ENCODE measurements at regions not wholly inside any gene's neighbourhood (a gene's known extent, or its start where the extent isn't known, plus 50 kb on each side); places are given as distances from the start of the nearest gene placed in this dataset.

DNA sequence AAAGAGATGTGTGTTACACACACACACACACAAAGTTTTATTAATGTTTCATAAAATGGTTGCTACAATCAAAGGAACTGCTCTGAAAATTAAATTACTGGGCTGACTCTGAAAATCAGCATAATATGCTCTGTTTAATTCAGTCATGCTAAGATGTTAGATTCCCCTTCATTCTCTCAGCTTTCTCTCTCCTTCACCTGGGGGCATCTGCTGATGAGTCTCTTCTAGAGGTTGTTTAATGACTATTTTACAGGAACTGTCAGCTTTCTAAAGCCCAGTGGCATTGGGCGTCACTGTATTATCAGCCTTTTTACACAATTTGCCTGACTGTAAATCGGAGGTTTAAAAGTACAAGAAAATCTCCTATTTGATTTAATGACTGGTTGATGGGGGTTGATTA, 559.7 kb upstream of the POU3F2 start:
- DNase-seq (ENCODE audit: low read depth) (no peak), FAIRE-seq (no peak)
- no peak overlapping the region for H3K4me3 ChIP-seq (ENCODE audit: insufficient read depth, low read depth, low read length)
- Mint-ChIP-seq H3K4me3 (ENCODE audit: unreplicated experiment) (no peak overlapping the region), H3K36me3 (ENCODE audit: low read depth, unreplicated experiment) (no peaks in the 10 kb centered on the region), H3K4me1 (ENCODE audit: low read depth, unreplicated experiment) (no peaks in the 10 kb centered on the region), H3K27ac (ENCODE audit: unreplicated experiment) (no peak overlapping the region), H3K9me3 (ENCODE audit: unreplicated experiment) (no peaks in the 10 kb centered on the region), H3K27me3 (ENCODE audit: low read depth, unreplicated experiment) (no peaks in the 10 kb centered on the region)
- H3K9ac ChIP-seq (ENCODE audit: low read length) = no peak overlapping the region
- no peaks in the 10 kb centered on the region for H3K9me3 ChIP-seq (ENCODE audit: insufficient read depth, low read depth, low read length)
- no peak overlapping the region for H3K4me2 ChIP-seq (ENCODE audit: low read length)
- H4K20me1 ChIP-seq (ENCODE audit: insufficient read depth, low read length) = no peaks in the 10 kb centered on the region
- no peak overlapping the region for H3K27ac ChIP-seq (ENCODE audit: low read depth, low read length)
- no peaks in the 10 kb centered on the region for H3K36me3 ChIP-seq (ENCODE audit: insufficient read depth, low read length)
- H3K79me2 ChIP-seq (ENCODE audit: insufficient read depth, low read length) = no peaks in the 10 kb centered on the region
- no peak overlapping the region for H2AFZ ChIP-seq (ENCODE audit: low read depth, low read length)
- no peaks in the 10 kb centered on the region for H3K27me3 ChIP-seq (ENCODE audit: insufficient read depth, low read length)
- TF ChIP-seq CTCF (IDR thresholded peaks at IDR 0.05; ENCODE audit: insufficient read depth, low read depth, low read length) (no peak), EZH2 (IDR thresholded peaks at IDR 0.05; ENCODE audit: insufficient read depth, low read length) (no peak)
- no peaks in the 10 kb centered on the region for H3K4me1 ChIP-seq (ENCODE audit: insufficient read depth, low read length)

GRCh38 chr6:98280492-98280891, 553.9 kb upstream of the POU3F2 start:
- no peaks in the 10 kb centered on the region for H3K4me1 Mint-ChIP-seq (ENCODE audit: low read depth, unreplicated experiment)
- no peak for DNase-seq (ENCODE audit: low read depth)
- Histone ChIP-seq H2AFZ (ENCODE audit: low read depth, low read length) (no peak overlapping the region), H3K4me2 (ENCODE audit: low read length) (no peak overlapping the region), H3K9me3 (ENCODE audit: insufficient read depth, low read depth, low read length) (no peaks in the 10 kb centered on the region), H4K20me1 (ENCODE audit: insufficient read depth, low read length) (no peaks in the 10 kb centered on the region), H3K27me3 (ENCODE audit: insufficient read depth, low read length) (no peaks in the 10 kb centered on the region), H3K27ac (ENCODE audit: low read depth, low read length) (no peak overlapping the region), H3K79me2 (ENCODE audit: insufficient read depth, low read length) (no peaks in the 10 kb centered on the region), H3K36me3 (ENCODE audit: insufficient read depth, low read length) (no peaks in the 10 kb centered on the region), H3K4me1 (ENCODE audit: insufficient read depth, low read length) (no peaks in the 10 kb centered on the region), H3K9ac (ENCODE audit: low read length) (no peak overlapping the region), H3K4me3 (ENCODE audit: insufficient read depth, low read depth, low read length) (no peak overlapping the region)
- H3K27ac Mint-ChIP-seq (ENCODE audit: unreplicated experiment) = no peak overlapping the region
- no peak for FAIRE-seq
- no peaks in the 10 kb centered on the region for H3K36me3 Mint-ChIP-seq (ENCODE audit: low read depth, unreplicated experiment)
- H3K4me3 Mint-ChIP-seq (ENCODE audit: unreplicated experiment) = no peak overlapping the region
- no peaks in the 10 kb centered on the region for H3K9me3 Mint-ChIP-seq (ENCODE audit: unreplicated experiment)
- no peaks in the 10 kb centered on the region for H3K27me3 Mint-ChIP-seq (ENCODE audit: low read depth, unreplicated experiment)
- TF ChIP-seq CTCF (IDR thresholded peaks at IDR 0.05; ENCODE audit: insufficient read depth, low read depth, low read length) (no peak), EZH2 (IDR thresholded peaks at IDR 0.05; ENCODE audit: insufficient read depth, low read length) (no peak)

GRCh38 chr6:98286620-98287019, 547.8 kb upstream of the POU3F2 start:
- no peaks in the 10 kb centered on the region for H3K27me3 ChIP-seq (ENCODE audit: insufficient read depth, low read length)
- TF ChIP-seq EZH2 (IDR thresholded peaks at IDR 0.05; ENCODE audit: insufficient read depth, low read length) (no peak), CTCF (IDR thresholded peaks at IDR 0.05; ENCODE audit: insufficient read depth, low read depth, low read length) (no peak)
- H3K9me3 ChIP-seq (ENCODE audit: insufficient read depth, low read depth, low read length) = no peaks in the 10 kb centered on the region
- H3K4me1 ChIP-seq (ENCODE audit: insufficient read depth, low read length) = no peaks in the 10 kb centered on the region
- no peaks in the 10 kb centered on the region for H3K4me1 Mint-ChIP-seq (ENCODE audit: low read depth, unreplicated experiment)
- no peak overlapping the region for H3K27ac Mint-ChIP-seq (ENCODE audit: unreplicated experiment)
- no peaks in the 10 kb centered on the region for H3K36me3 ChIP-seq (ENCODE audit: insufficient read depth, low read length)
- H3K9ac ChIP-seq (ENCODE audit: low read length) = no peak overlapping the region
- no peak for DNase-seq (ENCODE audit: low read depth)
- no peak for FAIRE-seq
- no peaks in the 10 kb centered on the region for H4K20me1 ChIP-seq (ENCODE audit: insufficient read depth, low read length)
- H3K4me2 ChIP-seq (ENCODE audit: low read length) = no peak overlapping the region
- H3K36me3 Mint-ChIP-seq (ENCODE audit: low read depth, unreplicated experiment) = no peaks in the 10 kb centered on the region
- no peaks in the 10 kb centered on the region for H3K27me3 Mint-ChIP-seq (ENCODE audit: low read depth, unreplicated experiment)
- no peaks in the 10 kb centered on the region for H3K79me2 ChIP-seq (ENCODE audit: insufficient read depth, low read length)
- H3K27ac ChIP-seq (ENCODE audit: low read depth, low read length) = no peak overlapping the region
- no peaks in the 10 kb centered on the region for H3K9me3 Mint-ChIP-seq (ENCODE audit: unreplicated experiment)
- no peak overlapping the region for H3K4me3 Mint-ChIP-seq (ENCODE audit: unreplicated experiment)
- no peak overlapping the region for H3K4me3 ChIP-seq (ENCODE audit: insufficient read depth, low read depth, low read length)
- H2AFZ ChIP-seq (ENCODE audit: low read depth, low read length) = no peak overlapping the region
